ENCODE measurements at regions not wholly inside any gene's neighbourhood (a gene's known extent, or its start where the extent isn't known, plus 50 kb on each side); places are given as distances from the start of the nearest gene placed in this dataset.
"Not testable (repeated sequence)": the region's sequence is repeated elsewhere in the genome, so short reads cannot be mapped to it uniquely, and the experiment has no call there.

DNA sequence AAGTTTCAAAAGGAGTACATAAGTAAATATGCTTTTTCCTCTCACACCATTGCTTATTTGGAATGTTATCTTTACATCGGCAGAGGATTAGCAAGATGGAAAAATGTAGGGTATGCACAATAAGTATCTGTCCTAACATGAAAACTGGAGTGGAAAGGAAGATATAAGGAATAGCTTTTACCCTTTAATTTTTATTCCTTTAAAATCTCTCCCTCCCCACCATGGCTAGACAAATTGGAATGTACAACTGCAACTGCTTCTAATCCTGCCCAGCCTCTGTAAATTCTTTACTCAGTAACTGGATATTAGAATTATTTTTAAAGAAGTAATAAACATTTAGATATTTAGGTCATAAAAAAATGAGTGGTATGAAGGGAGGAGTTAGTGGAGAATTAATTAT is 171.5 kb downstream of the PCDH18 start:
- DNase-seq = no peak
- intact Hi-C loops (cut with DNase I) = no loop called here
- TF ChIP-seq, protein P1, sequence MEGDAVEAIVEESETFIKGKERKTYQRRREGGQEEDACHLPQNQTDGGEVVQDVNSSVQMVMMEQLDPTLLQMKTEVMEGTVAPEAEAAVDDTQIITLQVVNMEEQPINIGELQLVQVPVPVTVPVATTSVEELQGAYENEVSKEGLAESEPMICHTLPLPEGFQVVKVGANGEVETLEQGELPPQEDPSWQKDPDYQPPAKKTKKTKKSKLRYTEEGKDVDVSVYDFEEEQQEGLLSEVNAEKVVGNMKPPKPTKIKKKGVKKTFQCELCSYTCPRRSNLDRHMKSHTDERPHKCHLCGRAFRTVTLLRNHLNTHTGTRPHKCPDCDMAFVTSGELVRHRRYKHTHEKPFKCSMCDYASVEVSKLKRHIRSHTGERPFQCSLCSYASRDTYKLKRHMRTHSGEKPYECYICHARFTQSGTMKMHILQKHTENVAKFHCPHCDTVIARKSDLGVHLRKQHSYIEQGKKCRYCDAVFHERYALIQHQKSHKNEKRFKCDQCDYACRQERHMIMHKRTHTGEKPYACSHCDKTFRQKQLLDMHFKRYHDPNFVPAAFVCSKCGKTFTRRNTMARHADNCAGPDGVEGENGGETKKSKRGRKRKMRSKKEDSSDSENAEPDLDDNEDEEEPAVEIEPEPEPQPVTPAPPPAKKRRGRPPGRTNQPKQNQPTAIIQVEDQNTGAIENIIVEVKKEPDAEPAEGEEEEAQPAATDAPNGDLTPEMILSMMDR (IDR thresholded peaks at IDR 0.05) = no peak
- no peaks in the 10 kb centered on the region for H3K4me1 ChIP-seq
- H3K27me3 ChIP-seq = no peaks in the 10 kb centered on the region
- no peak overlapping the region for H3K9ac ChIP-seq (ENCODE audit: low read depth in 2 of 2, low read length in 2 of 2)
- H3K27ac ChIP-seq = no peak overlapping the region
- H3K9me3 ChIP-seq = no peaks in the 10 kb centered on the region
- no peak overlapping the region for H3K4me3 ChIP-seq
- H3K36me3 ChIP-seq = no peaks in the 10 kb centered on the region

DNA sequence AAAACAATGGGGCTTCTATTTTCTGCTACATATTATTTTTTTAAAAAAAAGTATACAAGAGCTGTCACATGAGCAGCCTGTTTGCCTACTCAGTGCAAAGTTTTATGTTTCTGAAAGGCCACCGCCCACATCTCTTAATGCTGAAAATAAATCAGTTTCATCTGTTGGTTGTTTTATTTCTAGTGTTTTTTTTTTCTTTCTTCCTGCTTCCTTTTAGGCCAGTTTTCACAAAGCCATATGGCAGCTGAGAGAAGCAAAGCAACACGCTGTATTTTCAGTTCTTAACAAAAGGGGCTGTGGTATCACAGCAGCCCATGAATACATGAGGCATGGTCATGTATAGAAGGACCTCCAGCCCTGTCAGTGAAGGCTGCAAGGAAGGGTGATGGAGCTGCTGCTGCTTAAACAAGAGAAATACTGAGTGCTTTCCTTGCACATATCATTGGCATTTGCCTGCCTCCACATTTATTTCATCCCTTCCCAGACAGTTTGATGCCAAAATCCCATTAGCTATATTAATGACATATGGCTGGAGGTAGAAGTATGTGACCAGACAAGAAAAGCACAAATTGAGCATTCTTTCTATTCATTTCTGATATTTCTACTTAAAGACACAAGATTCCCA is 172.5 kb downstream of the PCDH18 start:
- TF ChIP-seq, protein P1 (IDR thresholded peaks at IDR 0.05) = no peak
- no peak for DNase-seq
- Histone ChIP-seq H3K4me1 (no peaks in the 10 kb centered on the region), H3K27me3 (no peaks in the 10 kb centered on the region), H3K9me3 (no peaks in the 10 kb centered on the region), H3K36me3 (no peaks in the 10 kb centered on the region), H3K9ac (ENCODE audit: low read depth in 2 of 2, low read length in 2 of 2) (no peak overlapping the region), H3K4me3 (no peak overlapping the region), H3K27ac (no peak overlapping the region)
- intact Hi-C loops (cut with DNase I) = no loop called here

DNA sequence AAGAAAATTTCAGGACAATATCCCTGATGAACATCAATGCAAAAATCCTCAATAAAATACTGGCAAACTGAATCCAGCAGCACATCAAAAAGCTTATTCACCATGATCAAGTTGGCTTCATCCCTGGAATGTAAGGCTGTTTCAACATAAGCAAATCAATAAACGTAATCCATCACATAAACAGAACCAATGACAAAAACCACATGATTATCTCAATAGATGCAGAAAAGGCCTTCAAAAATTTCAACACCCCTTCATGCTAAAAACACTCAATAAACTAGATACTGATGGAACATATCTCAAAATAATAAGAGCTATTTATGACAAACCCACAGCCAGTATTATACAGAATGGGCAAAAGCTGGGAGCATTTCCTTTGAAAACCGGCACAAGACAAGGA is 177.7 kb downstream of the PCDH18 start:
- H3K4me3 ChIP-seq; H3K27ac ChIP-seq; intact Hi-C loops (cut with DNase I); H3K27me3 ChIP-seq; H3K9ac ChIP-seq (ENCODE audit: low read depth in 2 of 2, low read length in 2 of 2); H3K36me3 ChIP-seq; DNase-seq; H3K4me1 ChIP-seq; H3K9me3 ChIP-seq: not testable (repeated sequence)

DNA sequence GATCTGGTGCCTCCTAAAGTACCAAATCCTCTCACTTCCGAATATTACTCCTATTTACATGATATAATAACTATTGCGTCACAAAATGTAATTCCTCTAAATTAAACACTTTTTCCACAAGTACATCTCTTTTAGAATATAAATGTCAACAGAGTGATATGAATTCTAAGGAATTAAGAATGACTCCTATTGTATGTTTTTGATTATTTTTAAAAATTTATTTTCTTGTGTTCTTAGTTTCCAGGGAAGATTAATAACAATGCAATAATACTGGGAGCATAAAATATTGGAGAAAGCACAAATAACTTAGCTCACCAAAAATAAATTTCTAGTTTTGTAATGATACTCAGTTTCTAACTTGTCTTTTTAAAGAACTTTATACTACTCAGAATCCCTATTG is 184.9 kb downstream of the PCDH18 start:
- H3K36me3 ChIP-seq = no peaks in the 10 kb centered on the region
- H3K9me3 ChIP-seq = no peaks in the 10 kb centered on the region
- no peaks in the 10 kb centered on the region for H3K27me3 ChIP-seq
- H3K27ac ChIP-seq = no peak overlapping the region
- H3K4me1 ChIP-seq = no peaks in the 10 kb centered on the region
- TF ChIP-seq, protein P1 (IDR thresholded peaks at IDR 0.05) = no peak
- H3K4me3 ChIP-seq = no peak overlapping the region
- intact Hi-C loops (cut with DNase I) = no loop called here
- no peak for DNase-seq
- H3K9ac ChIP-seq (ENCODE audit: low read depth in 2 of 2, low read length in 2 of 2) = no peak overlapping the region

DNA sequence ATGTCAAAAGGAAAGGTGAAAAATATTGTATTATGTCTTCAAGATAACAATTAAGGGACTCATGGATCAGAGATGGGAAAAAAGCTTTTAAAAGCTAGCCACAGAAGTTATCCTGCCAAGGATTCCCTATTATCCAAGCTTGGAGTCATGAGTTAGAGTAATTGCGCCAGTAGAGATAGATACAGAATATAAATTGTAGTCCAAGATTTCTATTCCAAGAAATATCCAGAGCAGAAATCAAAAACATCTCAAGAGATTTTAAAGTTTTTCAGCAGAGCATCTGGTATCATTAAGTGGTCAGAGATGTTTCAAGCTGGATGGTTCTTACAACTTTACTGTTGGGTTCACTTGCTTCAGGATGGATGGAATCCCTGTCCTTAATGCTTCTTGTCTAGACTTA is 186.7 kb downstream of the PCDH18 start:
- H3K4me1 ChIP-seq = no peaks in the 10 kb centered on the region
- TF ChIP-seq, protein P1 (IDR thresholded peaks at IDR 0.05) = no peak
- no peaks in the 10 kb centered on the region for H3K36me3 ChIP-seq
- no peak for DNase-seq
- intact Hi-C loops (cut with DNase I) = no loop called here
- no peak overlapping the region for H3K4me3 ChIP-seq
- H3K9me3 ChIP-seq = no peaks in the 10 kb centered on the region
- no peak overlapping the region for H3K27ac ChIP-seq
- no peak overlapping the region for H3K9ac ChIP-seq (ENCODE audit: low read depth in 2 of 2, low read length in 2 of 2)
- no peaks in the 10 kb centered on the region for H3K27me3 ChIP-seq

DNA sequence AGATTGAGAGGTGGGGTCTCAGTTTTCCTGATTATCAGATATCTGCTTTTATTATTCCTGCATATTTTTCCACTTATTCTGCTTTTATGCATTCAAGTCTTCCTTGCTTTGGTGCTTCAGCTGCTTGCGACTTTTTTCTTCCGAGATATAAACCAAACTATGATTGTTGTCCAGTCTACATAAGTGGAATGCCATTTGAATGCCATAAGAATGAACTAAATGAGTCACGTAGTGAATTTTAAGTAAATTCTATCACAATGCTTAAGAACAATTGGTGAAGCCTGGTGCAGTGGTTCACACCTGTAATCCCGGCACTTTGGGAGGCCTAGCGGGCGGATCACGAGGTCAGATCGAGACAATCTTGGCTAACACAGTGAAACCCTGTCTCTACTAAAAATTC is 189.1 kb downstream of the PCDH18 start:
- no peaks in the 10 kb centered on the region for H3K9me3 ChIP-seq
- H3K4me3 ChIP-seq = no peak overlapping the region
- H3K4me1 ChIP-seq = no peaks in the 10 kb centered on the region
- H3K27ac ChIP-seq = no peak overlapping the region
- no peak overlapping the region for H3K9ac ChIP-seq (ENCODE audit: low read depth in 2 of 2, low read length in 2 of 2)
- intact Hi-C loops (cut with DNase I) = no loop called here
- no peaks in the 10 kb centered on the region for H3K36me3 ChIP-seq
- H3K27me3 ChIP-seq = no peaks in the 10 kb centered on the region
- TF ChIP-seq, protein P1 (IDR thresholded peaks at IDR 0.05) = no peak
- no peak for DNase-seq

Data from colonic mucosa (tissue), 4 donors.